ENCODE measurements at regions not wholly inside any gene's neighbourhood (a gene's known extent, or its start where the extent isn't known, plus 50 kb on each side); places are given as distances from the start of the nearest gene placed in this dataset.

DNA sequence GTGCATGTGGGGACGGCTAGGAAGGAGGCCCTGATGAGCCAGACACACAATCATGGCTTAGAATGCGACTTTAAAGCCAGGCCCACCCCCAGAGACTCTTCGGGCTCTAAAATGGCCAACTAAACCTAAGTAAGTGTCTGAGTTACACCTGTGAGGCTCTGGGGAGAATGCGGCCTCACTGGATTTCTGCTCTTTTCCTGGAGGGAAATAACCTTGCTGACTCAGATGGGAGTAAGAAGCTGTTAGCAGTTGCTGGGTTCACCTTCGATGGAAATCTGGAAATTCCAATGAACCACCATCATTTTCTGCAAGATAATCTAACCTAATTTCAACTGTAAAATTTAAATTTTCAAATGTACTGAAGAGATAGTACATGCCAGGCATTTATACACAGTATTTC is 97.6 kb upstream of the MAML3 start:
- no peaks in the 10 kb centered on the region for H3K4me1 ChIP-seq (ENCODE audit: control insufficient read depth, insufficient read depth, low read length)
- H3K4me1 Mint-ChIP-seq, result peaks cover 0 to 5% of the 10 kb centered on the region in 2 donors
- no peaks in the 10 kb centered on the region for H3K36me3 ChIP-seq (ENCODE audit: control insufficient read depth, insufficient read depth, low read length)
- intact Hi-C loops (cut with micrococcal nuclease), result loop anchor here (5.0 to 10.0 kb wide), 2 partner anchors 199 to 647 kb away; no protein-coding TSS in a partner anchor
- no peak overlapping the region for H3K4me3 ChIP-seq (ENCODE audit: low read length)
- no peaks in the 10 kb centered on the region for H3K9me3 ChIP-seq (ENCODE audit: control insufficient read depth, insufficient read depth, low read length)
- no peaks in the 10 kb centered on the region for H3K9me3 Mint-ChIP-seq
- no peaks in the 10 kb centered on the region for H3K36me3 Mint-ChIP-seq
- peak overlapping the region; percentile 73 for H3K4me3 Mint-ChIP-seq
- DNase-seq (no peak), ATAC-seq (no peak)
- WGBS (ENCODE audit: insufficient coverage), result 96% methylated on average over 5 of the region's 5 CpGs
- peaks cover 29 to 42% of the 10 kb centered on the region in 2 donors for H3K27me3 Mint-ChIP-seq (ENCODE audit: low read depth in 2 of 2)
- peaks cover 7% of the 10 kb centered on the region for H3K27me3 ChIP-seq (ENCODE audit: control insufficient read depth, insufficient read depth, low read length)
- TF ChIP-seq, protein P1, sequence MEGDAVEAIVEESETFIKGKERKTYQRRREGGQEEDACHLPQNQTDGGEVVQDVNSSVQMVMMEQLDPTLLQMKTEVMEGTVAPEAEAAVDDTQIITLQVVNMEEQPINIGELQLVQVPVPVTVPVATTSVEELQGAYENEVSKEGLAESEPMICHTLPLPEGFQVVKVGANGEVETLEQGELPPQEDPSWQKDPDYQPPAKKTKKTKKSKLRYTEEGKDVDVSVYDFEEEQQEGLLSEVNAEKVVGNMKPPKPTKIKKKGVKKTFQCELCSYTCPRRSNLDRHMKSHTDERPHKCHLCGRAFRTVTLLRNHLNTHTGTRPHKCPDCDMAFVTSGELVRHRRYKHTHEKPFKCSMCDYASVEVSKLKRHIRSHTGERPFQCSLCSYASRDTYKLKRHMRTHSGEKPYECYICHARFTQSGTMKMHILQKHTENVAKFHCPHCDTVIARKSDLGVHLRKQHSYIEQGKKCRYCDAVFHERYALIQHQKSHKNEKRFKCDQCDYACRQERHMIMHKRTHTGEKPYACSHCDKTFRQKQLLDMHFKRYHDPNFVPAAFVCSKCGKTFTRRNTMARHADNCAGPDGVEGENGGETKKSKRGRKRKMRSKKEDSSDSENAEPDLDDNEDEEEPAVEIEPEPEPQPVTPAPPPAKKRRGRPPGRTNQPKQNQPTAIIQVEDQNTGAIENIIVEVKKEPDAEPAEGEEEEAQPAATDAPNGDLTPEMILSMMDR (IDR thresholded peaks at IDR 0.05), result no peak
- H3K27ac Mint-ChIP-seq, result no peak overlapping the region
- H3K27ac ChIP-seq (ENCODE audit: low read length), result no peak overlapping the region

DNA sequence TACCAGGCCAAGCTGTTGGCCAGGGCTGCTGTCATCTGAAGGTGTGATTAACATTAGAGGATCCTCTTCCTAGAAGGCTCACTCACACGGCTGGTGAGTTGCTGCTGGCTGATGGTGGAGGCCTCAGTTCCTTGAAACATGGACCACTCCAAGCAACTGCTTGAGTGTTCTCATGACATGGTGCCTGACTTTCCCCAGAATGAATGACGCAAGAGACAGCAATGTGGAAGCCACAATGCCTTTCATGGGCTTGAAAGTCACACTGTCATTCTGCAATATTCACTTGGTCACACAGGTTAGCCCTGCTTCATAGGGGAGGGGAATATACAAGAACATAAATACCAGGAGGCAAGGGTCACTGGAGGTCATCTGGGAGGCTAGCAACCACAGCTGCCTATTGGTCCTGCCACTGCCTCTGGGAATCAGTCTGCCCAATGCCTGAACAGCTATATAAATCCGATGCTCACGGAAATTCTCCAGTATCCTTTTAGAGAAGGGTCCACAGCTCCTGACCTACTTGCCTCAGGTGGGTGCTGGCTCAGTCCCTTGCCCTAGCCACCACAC is 97.1 kb upstream of the MAML3 start:
- TF ChIP-seq, protein P1 (IDR thresholded peaks at IDR 0.05), result no peak
- ATAC-seq (peak in 1 of 3 donors; percentile 18), DNase-seq (no peak)
- Histone ChIP-seq H3K9me3 (ENCODE audit: control insufficient read depth, insufficient read depth, low read length) (no peaks in the 10 kb centered on the region), H3K4me3 (ENCODE audit: low read length) (no peak overlapping the region), H3K4me1 (ENCODE audit: control insufficient read depth, insufficient read depth, low read length) (no peaks in the 10 kb centered on the region), H3K36me3 (ENCODE audit: control insufficient read depth, insufficient read depth, low read length) (no peaks in the 10 kb centered on the region), H3K27ac (ENCODE audit: low read length) (no peak overlapping the region), H3K27me3 (ENCODE audit: control insufficient read depth, insufficient read depth, low read length) (peaks cover 7% of the 10 kb centered on the region)
- intact Hi-C loops (cut with micrococcal nuclease), result loop anchor here (5.0 to 10.0 kb wide), 2 partner anchors 199 to 646 kb away; no protein-coding TSS in a partner anchor
- H3K27ac Mint-ChIP-seq, result no peak overlapping the region
- peaks cover 29 to 42% of the 10 kb centered on the region in 2 donors for H3K27me3 Mint-ChIP-seq (ENCODE audit: low read depth in 2 of 2)
- WGBS (ENCODE audit: insufficient coverage), result 100% methylated on average over 4 of the region's 4 CpGs
- H3K9me3 Mint-ChIP-seq, result no peaks in the 10 kb centered on the region
- H3K4me1 Mint-ChIP-seq, result peaks cover 0 to 5% of the 10 kb centered on the region in 2 donors
- H3K4me3 Mint-ChIP-seq, result peak overlapping the region; percentile 73
- no peaks in the 10 kb centered on the region for H3K36me3 Mint-ChIP-seq

DNA sequence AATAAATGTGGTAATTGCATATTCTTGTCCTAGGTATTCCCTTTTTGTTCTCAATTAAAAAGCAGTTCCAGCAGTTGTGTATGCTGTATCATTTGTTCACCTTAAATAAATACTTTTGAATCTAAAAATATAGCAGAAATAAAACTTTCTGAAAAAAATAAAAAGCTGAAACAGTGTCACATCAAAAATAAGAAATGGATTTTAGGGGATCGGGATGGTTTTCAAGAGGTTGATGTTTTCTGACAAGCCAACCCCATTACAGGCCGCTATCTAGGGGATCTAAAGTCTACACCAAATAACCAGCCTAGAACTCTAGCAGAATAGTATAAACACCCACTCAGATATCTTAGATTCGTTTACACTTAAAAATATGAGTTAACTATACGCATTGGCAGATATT is 95.4 kb upstream of the MAML3 start:
- H3K4me3 Mint-ChIP-seq, result no peak overlapping the region
- peak in 1 of 2 donors; percentile 44 for DNase-seq
- intact Hi-C loops (cut with micrococcal nuclease), result loop anchor here (5.0 kb wide), 1 partner anchor 97 kb away; the partner anchor contains the start of gene MAML3
- H3K36me3 Mint-ChIP-seq, result no peaks in the 10 kb centered on the region
- Histone ChIP-seq H3K27ac (ENCODE audit: low read length) (no peak overlapping the region), H3K27me3 (ENCODE audit: control insufficient read depth, insufficient read depth, low read length) (peaks cover 7% of the 10 kb centered on the region), H3K36me3 (ENCODE audit: control insufficient read depth, insufficient read depth, low read length) (no peaks in the 10 kb centered on the region), H3K4me3 (ENCODE audit: low read length) (no peak overlapping the region), H3K4me1 (ENCODE audit: control insufficient read depth, insufficient read depth, low read length) (no peaks in the 10 kb centered on the region), H3K9me3 (ENCODE audit: control insufficient read depth, insufficient read depth, low read length) (no peaks in the 10 kb centered on the region)
- peaks cover 0 to 5% of the 10 kb centered on the region in 2 donors for H3K4me1 Mint-ChIP-seq
- H3K27ac Mint-ChIP-seq, result no peak overlapping the region
- peaks cover 22 to 33% of the 10 kb centered on the region in 2 donors for H3K27me3 Mint-ChIP-seq (ENCODE audit: low read depth in 2 of 2)
- 94% methylated on average over 3 of the region's 4 CpGs for WGBS (ENCODE audit: insufficient coverage)
- no peaks in the 10 kb centered on the region for H3K9me3 Mint-ChIP-seq
- TF ChIP-seq, protein P1 (IDR thresholded peaks at IDR 0.05), result no peak
- ATAC-seq, result no peak

DNA sequence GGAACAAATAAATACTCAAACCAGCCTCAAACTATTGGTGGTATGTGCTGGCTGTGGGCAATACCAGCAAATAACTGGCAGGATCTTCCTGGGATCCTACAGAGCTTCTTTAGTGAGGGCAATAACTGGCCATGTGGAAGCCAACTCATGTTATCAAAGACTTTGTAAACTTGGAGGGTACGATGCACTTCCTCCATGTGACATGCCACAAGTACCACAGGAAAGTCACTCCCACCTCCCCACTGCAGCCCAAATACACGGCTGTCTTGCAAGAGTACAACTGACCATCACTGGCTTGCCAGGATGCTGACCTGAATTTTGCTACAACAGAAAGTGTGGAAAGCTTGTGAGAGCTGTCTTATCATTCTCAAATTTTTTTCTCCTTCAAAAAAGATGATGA is 93.3 kb upstream of the MAML3 start:
- Mint-ChIP-seq H3K27ac (no peak overlapping the region), H3K4me3 (no peak overlapping the region), H3K36me3 (no peaks in the 10 kb centered on the region), H3K9me3 (no peaks in the 10 kb centered on the region), H3K4me1 (peaks cover 18% of the 10 kb centered on the region in 2 donors), H3K27me3 (ENCODE audit: low read depth in 2 of 2) (peaks cover 11 to 26% of the 10 kb centered on the region in 2 donors)
- Histone ChIP-seq H3K36me3 (ENCODE audit: control insufficient read depth, insufficient read depth, low read length) (no peaks in the 10 kb centered on the region), H3K9me3 (ENCODE audit: control insufficient read depth, insufficient read depth, low read length) (no peaks in the 10 kb centered on the region), H3K27ac (ENCODE audit: low read length) (no peak overlapping the region), H3K27me3 (ENCODE audit: control insufficient read depth, insufficient read depth, low read length) (peaks cover 3% of the 10 kb centered on the region), H3K4me1 (ENCODE audit: control insufficient read depth, insufficient read depth, low read length) (peaks cover 14% of the 10 kb centered on the region), H3K4me3 (ENCODE audit: low read length) (no peak overlapping the region)
- DNase-seq (no peak), ATAC-seq (no peak)
- intact Hi-C loops (cut with micrococcal nuclease), result loop anchor here (5.0 kb wide), 1 partner anchor 95 kb away; the partner anchor contains the start of gene MAML3
- TF ChIP-seq, protein P1 (IDR thresholded peaks at IDR 0.05), result no peak
- WGBS (ENCODE audit: insufficient coverage), result 4% methylated on average over 2 of the region's 2 CpGs

Measured in natural killer cell (primary cell).